ENCODE measurements at regions not wholly inside any gene's neighbourhood (a gene's known extent, or its start where the extent isn't known, plus 50 kb on each side); places are given as distances from the start of the nearest gene placed in this dataset.

DNA sequence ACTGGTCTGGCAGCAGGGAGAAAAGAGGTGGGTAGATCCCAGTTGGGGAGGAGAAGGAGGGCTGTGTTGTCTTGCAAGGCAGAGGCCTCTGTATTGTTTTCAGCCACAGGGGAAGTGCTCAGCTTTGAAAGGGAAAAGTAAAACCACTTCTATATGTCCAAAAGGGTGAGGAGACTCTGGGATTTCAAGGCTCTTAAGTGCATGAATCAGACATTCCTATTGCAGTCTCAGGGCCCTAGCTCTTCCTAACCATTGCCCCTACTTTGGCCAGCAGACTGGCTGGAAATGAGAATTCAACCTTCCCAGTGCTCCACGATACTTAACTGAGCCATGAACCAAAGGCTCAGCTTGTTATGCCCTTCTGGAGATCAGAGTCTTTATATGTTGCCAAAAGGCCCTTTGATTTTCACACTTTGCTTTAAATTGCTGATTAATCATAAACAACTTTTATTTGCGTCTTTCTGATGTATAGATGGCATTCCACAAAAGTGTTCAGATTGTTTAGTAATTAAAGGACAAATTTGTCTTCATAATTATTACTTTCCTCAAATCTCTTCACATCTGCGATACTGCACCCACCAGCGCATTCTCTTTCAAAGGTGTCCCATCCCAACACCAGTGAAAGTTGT lies 313.8 kb upstream of the MMADHC start:
- TF ChIP-seq, protein P1, sequence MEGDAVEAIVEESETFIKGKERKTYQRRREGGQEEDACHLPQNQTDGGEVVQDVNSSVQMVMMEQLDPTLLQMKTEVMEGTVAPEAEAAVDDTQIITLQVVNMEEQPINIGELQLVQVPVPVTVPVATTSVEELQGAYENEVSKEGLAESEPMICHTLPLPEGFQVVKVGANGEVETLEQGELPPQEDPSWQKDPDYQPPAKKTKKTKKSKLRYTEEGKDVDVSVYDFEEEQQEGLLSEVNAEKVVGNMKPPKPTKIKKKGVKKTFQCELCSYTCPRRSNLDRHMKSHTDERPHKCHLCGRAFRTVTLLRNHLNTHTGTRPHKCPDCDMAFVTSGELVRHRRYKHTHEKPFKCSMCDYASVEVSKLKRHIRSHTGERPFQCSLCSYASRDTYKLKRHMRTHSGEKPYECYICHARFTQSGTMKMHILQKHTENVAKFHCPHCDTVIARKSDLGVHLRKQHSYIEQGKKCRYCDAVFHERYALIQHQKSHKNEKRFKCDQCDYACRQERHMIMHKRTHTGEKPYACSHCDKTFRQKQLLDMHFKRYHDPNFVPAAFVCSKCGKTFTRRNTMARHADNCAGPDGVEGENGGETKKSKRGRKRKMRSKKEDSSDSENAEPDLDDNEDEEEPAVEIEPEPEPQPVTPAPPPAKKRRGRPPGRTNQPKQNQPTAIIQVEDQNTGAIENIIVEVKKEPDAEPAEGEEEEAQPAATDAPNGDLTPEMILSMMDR (IDR thresholded peaks at IDR 0.05; ENCODE audit: low read length) = no peak
- no peak for TF ChIP-seq EZH2 (IDR thresholded peaks at IDR 0.05; ENCODE audit: borderline replicate concordance, low read length)
